HL-60 (cell line): ENCODE measurements at regions not wholly inside any gene's neighbourhood (a gene's known extent, or its start where the extent isn't known, plus 50 kb on each side); places are given as distances from the start of the nearest gene placed in this dataset.

Experiments used
- DNase-seq, 2 experiments: peaks; one replicate each; pipeline ENCODE4 v3.0.0-alpha.2; 2010 to 2020; ENCODE audit warnings: low read depth in 1 of 2, low spot score in 1 of 2
- H3K27ac ChIP-seq: fragments of 250-450 bp; sonication (Bioruptor Pico); replicated peaks from 2 replicates; pipeline ENCODE4 v1.5.1; 2020; ENCODE audit warnings: mild to moderate bottlenecking, moderate library complexity
- H3K27me3 ChIP-seq: fragments of 250-450 bp; sonication (Bioruptor Pico); 2 replicates; pipeline ENCODE4 v1.5.1; 2021; ENCODE audit warnings: mild to moderate bottlenecking, moderate library complexity; ENCODE audit not compliant: insufficient read depth, poor library complexity, severe bottlenecking
- H3K4me3 ChIP-seq: replicated peaks from 2 replicates; pipeline ENCODE4 v1.5.1; 2011; ENCODE audit warnings: mild to moderate bottlenecking, control low read depth, low read length; ENCODE audit not compliant: insufficient read depth
- CTCF ChIP-seq: IDR thresholded peaks from one replicate; pipeline ENCODE4 v1.5.1; 2011; ENCODE audit warnings: low read length, control low read depth, inconsistent platforms; ENCODE audit not compliant: insufficient read depth
- GABPA ChIP-seq: IDR thresholded peaks from 2 replicates; pipeline ENCODE4 v1.6.1; 2012; ENCODE audit warnings: low read depth
- POLR2AphosphoS5 ChIP-seq: IDR thresholded peaks from 2 replicates; pipeline ENCODE4 v1.6.1; 2012; ENCODE audit warnings: low read depth
- SPI1 ChIP-seq: IDR thresholded peaks from 2 replicates; pipeline ENCODE4 v1.6.1; 2012; ENCODE audit warnings: low read depth, mild to moderate bottlenecking, borderline replicate concordance
- TF ChIP-seq, protein P1 (sequence below): IDR thresholded peaks from 2 replicates; pipeline ENCODE4 v1.6.1; 2012; ENCODE audit warnings: low read depth; ENCODE audit not compliant: insufficient replicate concordance

DNA sequence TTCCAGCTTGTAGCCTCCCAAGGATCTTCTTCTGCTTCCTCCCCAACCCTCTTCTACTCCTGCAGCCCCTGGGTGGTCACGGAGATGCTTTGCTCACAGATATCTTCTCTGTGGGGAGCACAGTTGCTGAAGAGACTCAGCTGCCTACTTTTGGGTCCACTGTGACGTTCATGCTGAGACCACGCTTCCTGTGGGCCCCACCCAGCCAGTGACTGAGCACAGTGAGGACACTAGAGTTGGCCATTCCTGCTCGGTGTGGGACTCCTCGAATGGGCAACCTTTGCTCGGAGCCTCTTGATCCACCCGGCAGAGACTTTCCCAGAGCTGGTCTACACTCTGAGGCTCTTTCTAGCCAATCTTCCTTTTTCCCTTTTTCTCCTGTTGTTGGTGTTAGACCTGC, 73.9 kb downstream of the ADRA2A start:
- no peak for DNase-seq
- no peak overlapping the region for H3K27ac ChIP-seq
- no peak overlapping the region for H3K4me3 ChIP-seq
- TF ChIP-seq CTCF (no peak), SPI1 (no peak), GABPA (no peak), POLR2AphosphoS5 (no peak)
- peaks cover 2% of the 10 kb centered on the region for H3K27me3 ChIP-seq

- DNase-seq: no peak
- TF ChIP-seq POLR2AphosphoS5: no peak
- no peak for TF ChIP-seq SPI1
- TF ChIP-seq GABPA: no peak
- no peak for TF ChIP-seq CTCF
- TF ChIP-seq, protein P1, sequence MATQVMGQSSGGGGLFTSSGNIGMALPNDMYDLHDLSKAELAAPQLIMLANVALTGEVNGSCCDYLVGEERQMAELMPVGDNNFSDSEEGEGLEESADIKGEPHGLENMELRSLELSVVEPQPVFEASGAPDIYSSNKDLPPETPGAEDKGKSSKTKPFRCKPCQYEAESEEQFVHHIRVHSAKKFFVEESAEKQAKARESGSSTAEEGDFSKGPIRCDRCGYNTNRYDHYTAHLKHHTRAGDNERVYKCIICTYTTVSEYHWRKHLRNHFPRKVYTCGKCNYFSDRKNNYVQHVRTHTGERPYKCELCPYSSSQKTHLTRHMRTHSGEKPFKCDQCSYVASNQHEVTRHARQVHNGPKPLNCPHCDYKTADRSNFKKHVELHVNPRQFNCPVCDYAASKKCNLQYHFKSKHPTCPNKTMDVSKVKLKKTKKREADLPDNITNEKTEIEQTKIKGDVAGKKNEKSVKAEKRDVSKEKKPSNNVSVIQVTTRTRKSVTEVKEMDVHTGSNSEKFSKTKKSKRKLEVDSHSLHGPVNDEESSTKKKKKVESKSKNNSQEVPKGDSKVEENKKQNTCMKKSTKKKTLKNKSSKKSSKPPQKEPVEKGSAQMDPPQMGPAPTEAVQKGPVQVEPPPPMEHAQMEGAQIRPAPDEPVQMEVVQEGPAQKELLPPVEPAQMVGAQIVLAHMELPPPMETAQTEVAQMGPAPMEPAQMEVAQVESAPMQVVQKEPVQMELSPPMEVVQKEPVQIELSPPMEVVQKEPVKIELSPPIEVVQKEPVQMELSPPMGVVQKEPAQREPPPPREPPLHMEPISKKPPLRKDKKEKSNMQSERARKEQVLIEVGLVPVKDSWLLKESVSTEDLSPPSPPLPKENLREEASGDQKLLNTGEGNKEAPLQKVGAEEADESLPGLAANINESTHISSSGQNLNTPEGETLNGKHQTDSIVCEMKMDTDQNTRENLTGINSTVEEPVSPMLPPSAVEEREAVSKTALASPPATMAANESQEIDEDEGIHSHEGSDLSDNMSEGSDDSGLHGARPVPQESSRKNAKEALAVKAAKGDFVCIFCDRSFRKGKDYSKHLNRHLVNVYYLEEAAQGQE: no peak
- H3K4me3 ChIP-seq: no peak overlapping the region
- peaks cover 2% of the 10 kb centered on the region for H3K27me3 ChIP-seq
- no peak overlapping the region for H3K27ac ChIP-seq
Measured at GRCh38 chr10:111151595-111152307, 74.9 kb downstream of the ADRA2A start.

DNA sequence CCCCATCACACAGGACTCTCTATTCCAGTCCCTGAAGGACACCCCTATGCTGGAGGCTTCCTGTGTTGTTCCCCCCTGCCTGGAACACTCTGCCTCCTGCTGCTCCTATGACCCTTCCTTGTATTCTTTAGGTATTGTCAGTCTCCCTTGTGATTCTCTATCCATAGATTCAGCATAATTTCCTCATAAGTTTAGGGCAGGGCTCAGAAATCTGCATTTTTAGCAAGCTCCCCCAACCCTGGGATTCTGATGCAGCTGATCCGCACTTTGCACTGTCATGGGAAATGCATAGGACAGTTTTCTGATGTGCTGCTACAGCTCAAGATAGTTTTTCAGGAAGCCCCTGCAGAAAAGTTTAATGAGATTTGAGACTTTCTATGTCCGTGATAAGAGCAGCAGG, 79.9 kb downstream of the ADRA2A start:
- TF ChIP-seq GABPA (no peak), SPI1 (no peak), POLR2AphosphoS5 (no peak), CTCF (no peak)
- TF ChIP-seq, protein P1: no peak
- peaks cover 5% of the 10 kb centered on the region for H3K27me3 ChIP-seq
- no peak for DNase-seq
- H3K4me3 ChIP-seq: no peak overlapping the region
- H3K27ac ChIP-seq: no peak overlapping the region

GRCh38 chr10:111158595-111158994, 81.8 kb downstream of the ADRA2A start:
- TF ChIP-seq, protein P1: no peak
- TF ChIP-seq SPI1 (no peak), POLR2AphosphoS5 (no peak), GABPA (no peak), CTCF (no peak)
- H3K4me3 ChIP-seq: no peak overlapping the region

More at GRCh38 chr10:111158595-111158994, 81.8 kb downstream of the ADRA2A start:
- DNase-seq: no peak
- Histone ChIP-seq H3K27me3 (peaks cover 5% of the 10 kb centered on the region), H3K27ac (no peak overlapping the region)
